Epithelial cell of proximal tubule (primary cell): ENCODE measurements at regions not wholly inside any gene's neighbourhood (a gene's known extent, or its start where the extent isn't known, plus 50 kb on each side); places are given as distances from the start of the nearest gene placed in this dataset.
A peak's percentile ranks its signal among the peaks of the same experiment; 100 is the strongest.

Source experiments
- DNase-seq: peaks from one replicate; pipeline ENCODE4 v3.0.0-alpha.2; 2011; ENCODE audit warnings: low read depth
- H3K4me3 ChIP-seq: 2 replicates; pipeline ENCODE4 v1.5.1; 2011; ENCODE audit warnings: low read depth, mild to moderate bottlenecking, low read length
- CTCF ChIP-seq: conservative IDR thresholded peaks from 2 replicates; pipeline ENCODE4 v1.5.1; 2012; ENCODE audit warnings: low read depth, mild to moderate bottlenecking, low read length

- DNase-seq, result no peak
- TF ChIP-seq CTCF, result no peak
- H3K4me3 ChIP-seq, result no peak overlapping the region
Measured at GRCh38 chr16:80202831-80203413, 337.9 kb upstream of the DYNLRB2 start.

- no peak for DNase-seq
- no peak for TF ChIP-seq CTCF
- no peak overlapping the region for H3K4me3 ChIP-seq
Measured at GRCh38 chr16:80200079-80200478, 340.7 kb upstream of the DYNLRB2 start.

- no peak for DNase-seq
- TF ChIP-seq CTCF, result no peak
- no peak overlapping the region for H3K4me3 ChIP-seq
Measured at GRCh38 chr16:80199614-80200013, 341.2 kb upstream of the DYNLRB2 start.

- no peak for TF ChIP-seq CTCF
- no peak for DNase-seq
- no peak overlapping the region for H3K4me3 ChIP-seq
Measured at GRCh38 chr16:80198311-80199299, 342.2 kb upstream of the DYNLRB2 start.

GRCh38 chr16:80197741-80198201 lies 343.0 kb upstream of the DYNLRB2 start:
- no peak for TF ChIP-seq CTCF
- peak; percentile 43 for DNase-seq
- H3K4me3 ChIP-seq, result no peak overlapping the region

- no peak for DNase-seq
- no peak overlapping the region for H3K4me3 ChIP-seq
- TF ChIP-seq CTCF, result no peak
Measured at GRCh38 chr16:80191928-80192327, 348.9 kb upstream of the DYNLRB2 start.
